IMR-90 (cell line): ENCODE measurements at regions not wholly inside any gene's neighbourhood (a gene's known extent, or its start where the extent isn't known, plus 50 kb on each side); places are given as distances from the start of the nearest gene placed in this dataset.

Experiments
- BHLHE40 ChIP-seq: fragments of 150-350 bp; IDR thresholded peaks from 2 replicates; pipeline ENCODE4 v1.6.1; 2016; ENCODE audit warnings: mild to moderate bottlenecking, low read depth, low read length
- CEBPB ChIP-seq: IDR thresholded peaks from 2 replicates; pipeline ENCODE4 v1.6.1; 2012; ENCODE audit warnings: low read depth, low read length, improper control_type of control experiment
- CTCF ChIP-seq: conservative IDR thresholded peaks from 2 replicates; pipeline ENCODE4 v1.5.1; 2012; ENCODE audit warnings: mild to moderate bottlenecking, low read depth, low read length, improper control_type of control experiment
- ELK1 ChIP-seq: fragments of 150-350 bp; IDR thresholded peaks from 2 replicates; pipeline ENCODE4 v1.6.1; 2016; ENCODE audit warnings: low read depth, mild to moderate bottlenecking, low read length, moderate library complexity, borderline replicate concordance
- FOS ChIP-seq: fragments of 150-350 bp; IDR thresholded peaks from 2 replicates; pipeline ENCODE4 v1.6.1; 2016; ENCODE audit warnings: low read depth, low read length
- MAFK ChIP-seq: IDR thresholded peaks from 2 replicates; pipeline ENCODE4 v1.6.1; 2012; ENCODE audit warnings: low read depth, low read length, improper control_type of control experiment
- MAZ ChIP-seq: IDR thresholded peaks from 2 replicates; pipeline ENCODE4 v1.6.1; 2012; ENCODE audit warnings: low read depth, mild to moderate bottlenecking, low read length, improper control_type of control experiment, moderate library complexity, borderline replicate concordance
- MXI1 ChIP-seq: IDR thresholded peaks from 2 replicates; pipeline ENCODE4 v1.6.1; 2012; ENCODE audit warnings: low read depth, mild to moderate bottlenecking, low read length, moderate library complexity, borderline replicate concordance
- POLR2A ChIP-seq: IDR thresholded peaks from 2 replicates; pipeline ENCODE4 v1.6.1; 2012; ENCODE audit warnings: mild to moderate bottlenecking, low read depth, low read length
- RAD21 ChIP-seq: IDR thresholded peaks from 2 replicates; pipeline ENCODE4 v1.6.1; 2012; ENCODE audit warnings: low read length, improper control_type of control experiment
- RCOR1 ChIP-seq: IDR thresholded peaks from 2 replicates; pipeline ENCODE4 v1.6.1; 2012; ENCODE audit warnings: mild to moderate bottlenecking, low read length, improper control_type of control experiment; ENCODE audit not compliant: insufficient replicate concordance
- RFX5 ChIP-seq: IDR thresholded peaks from 2 replicates; pipeline ENCODE4 v1.8.0; 2012; ENCODE audit warnings: low read depth, mild to moderate bottlenecking, low read length, moderate library complexity
- SMC3 ChIP-seq: fragments of 150-350 bp; IDR thresholded peaks from 2 replicates; pipeline ENCODE4 v1.6.1; 2016; ENCODE audit warnings: low read depth, mild to moderate bottlenecking, antibody characterized with exemption, low read length, moderate library complexity
- USF2 ChIP-seq: fragments of 150-350 bp; IDR thresholded peaks from 2 replicates; pipeline ENCODE4 v1.6.1; 2017; ENCODE audit warnings: mild to moderate bottlenecking, antibody characterized with exemption, low read length, low read depth

GRCh38 chr13:23993680-23993985 lies 96.3 kb upstream of the C1QTNF9B start:
- TF ChIP-seq MXI1, result no peak
- no peak for TF ChIP-seq CTCF
- no peak for TF ChIP-seq RFX5
- no peak for TF ChIP-seq FOS
- no peak for TF ChIP-seq POLR2A
- TF ChIP-seq RAD21, result no peak
- TF ChIP-seq ELK1, result no peak
- TF ChIP-seq SMC3, result no peak
- no peak for TF ChIP-seq RCOR1
- no peak for TF ChIP-seq USF2
- no peak for TF ChIP-seq BHLHE40
- TF ChIP-seq MAZ, result no peak
- no peak for TF ChIP-seq CEBPB
- no peak for TF ChIP-seq MAFK
